Loucy (cell line): ENCODE measurements at regions not wholly inside any gene's neighbourhood (a gene's known extent, or its start where the extent isn't known, plus 50 kb on each side); places are given as distances from the start of the nearest gene placed in this dataset.

ENCODE experiments used
- H2AFZ ChIP-seq: fragments of 200-600 bp; sonication (generic); 2 replicates; pipeline ENCODE4 v1.6.0; 2016; ENCODE audit warnings: antibody characterized with exemption, mild to moderate bottlenecking, low read length, moderate library complexity
- H3F3A ChIP-seq: fragments of 200-600 bp; 2 replicates; pipeline ENCODE4 v1.6.0; 2016; ENCODE audit warnings: antibody characterized with exemption, low read depth, mild to moderate bottlenecking
- H3K27me3 ChIP-seq: fragments of 200-600 bp; sonication (generic); 2 replicates; pipeline ENCODE4 v1.6.1; 2014; ENCODE audit warnings: low read length, mild to moderate bottlenecking; ENCODE audit not compliant: insufficient read depth, poor library complexity, severe bottlenecking
- H3K36me3 ChIP-seq: fragments of 200-600 bp; sonication (generic); 2 replicates; pipeline ENCODE4 v1.6.1; 2016; ENCODE audit warnings: low read length; ENCODE audit not compliant: insufficient read depth
- H3K4me1 ChIP-seq: fragments of 200-600 bp; sonication (generic); 2 replicates; pipeline ENCODE4 v1.5.1; 2014; ENCODE audit warnings: low read length, mild to moderate bottlenecking; ENCODE audit not compliant: insufficient read depth, poor library complexity, severe bottlenecking
- H3K4me2 ChIP-seq: fragments of 200-600 bp; sonication (generic); 2 replicates; pipeline ENCODE4 v1.6.0; 2014; ENCODE audit warnings: antibody characterized with exemption, low read length, low read depth, mild to moderate bottlenecking; ENCODE audit not compliant: poor library complexity, severe bottlenecking
- H3K4me3 ChIP-seq: fragments of 200-600 bp; sonication (generic); 2 replicates; pipeline ENCODE4 v1.5.1; 2014; ENCODE audit warnings: low read length, mild to moderate bottlenecking, mixed read lengths; ENCODE audit not compliant: poor library complexity, severe bottlenecking
- H3K79me2 ChIP-seq: fragments of 200-600 bp; sonication (generic); 2 replicates; pipeline ENCODE4 v1.6.1; 2014; ENCODE audit warnings: low read length; ENCODE audit not compliant: insufficient read depth
- H3K9ac ChIP-seq: fragments of 200-600 bp; sonication (generic); 2 replicates; pipeline ENCODE4 v1.6.0; 2014; ENCODE audit warnings: mild to moderate bottlenecking, low read depth, low read length, moderate library complexity; ENCODE audit not compliant: poor library complexity, severe bottlenecking
- H3K9me2 ChIP-seq: fragments of 200-600 bp; sonication (generic); replicated peaks from 2 replicates; pipeline ENCODE4 v1.6.1; 2016; ENCODE audit warnings: low read depth, low read length, mixed read lengths
- H3K9me3 ChIP-seq: fragments of 200-600 bp; sonication (generic); 2 replicates; pipeline ENCODE4 v1.6.1; 2014; ENCODE audit warnings: mild to moderate bottlenecking, antibody characterized with exemption, low read length, low read depth; ENCODE audit not compliant: insufficient read depth
- H4K20me1 ChIP-seq: fragments of 200-600 bp; sonication (generic); 2 replicates; pipeline ENCODE4 v1.6.0; 2014; ENCODE audit warnings: antibody characterized with exemption, low read length, mild to moderate bottlenecking; ENCODE audit not compliant: insufficient read depth, poor library complexity, severe bottlenecking
- EZH2phosphoT487 ChIP-seq: fragments of 200-600 bp; IDR thresholded peaks from 2 replicates; pipeline ENCODE4 v1.6.1; 2018; ENCODE audit warnings: antibody characterized with exemption, mild to moderate bottlenecking, moderate library complexity, borderline replicate concordance
- TF ChIP-seq, protein P1 (sequence below): fragments of 200-600 bp; sonication (generic); conservative IDR thresholded peaks from 2 replicates; pipeline ENCODE4 v1.5.1; 2014; ENCODE audit warnings: mild to moderate bottlenecking, antibody characterized with exemption, low read length

DNA sequence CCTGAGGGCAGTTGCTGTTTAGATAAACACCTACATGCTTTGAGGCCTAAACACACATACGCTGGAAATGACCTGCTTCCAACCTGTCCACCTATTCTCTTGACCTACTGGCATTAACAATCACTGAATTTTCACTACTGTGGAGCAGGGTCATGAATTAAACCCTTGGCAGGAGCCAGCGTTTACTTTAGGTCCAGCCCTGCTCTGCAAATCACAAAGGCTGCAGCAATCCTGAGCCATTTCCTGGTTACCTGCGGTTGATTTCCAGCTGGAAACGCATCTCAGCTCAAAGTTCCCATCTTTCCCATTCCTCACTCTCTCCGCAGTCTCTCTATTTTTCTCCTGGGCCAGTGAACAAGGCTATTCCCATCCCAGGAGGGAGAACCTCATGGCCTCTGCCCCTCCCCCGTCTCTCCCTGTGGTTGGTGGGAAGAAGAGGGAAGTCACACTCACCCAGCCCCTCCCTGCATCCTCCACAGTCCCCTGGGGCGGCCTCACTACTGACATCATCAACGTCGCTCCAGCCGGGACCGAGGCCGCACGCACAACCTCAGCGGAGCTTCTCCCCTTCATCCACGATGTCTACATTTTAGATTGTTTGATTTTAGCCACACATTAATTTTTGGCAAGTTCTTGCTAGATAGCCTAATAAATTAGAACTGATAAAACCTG is 84.5 kb upstream of the SNTG2 start:
- no peaks in the 10 kb centered on the region for H3K36me3 ChIP-seq
- no peak overlapping the region for H2AFZ ChIP-seq
- no peaks in the 10 kb centered on the region for H3K9me3 ChIP-seq
- no peak overlapping the region for H3K4me3 ChIP-seq
- no peaks in the 10 kb centered on the region for H4K20me1 ChIP-seq
- no peaks in the 10 kb centered on the region for H3F3A ChIP-seq
- peaks cover 24% of the 10 kb centered on the region for H3K4me1 ChIP-seq
- H3K9me2 ChIP-seq, result no peaks in the 10 kb centered on the region
- H3K4me2 ChIP-seq, result no peak overlapping the region
- no peak overlapping the region for H3K9ac ChIP-seq
- H3K79me2 ChIP-seq, result no peaks in the 10 kb centered on the region
- no peaks in the 10 kb centered on the region for H3K27me3 ChIP-seq
- TF ChIP-seq, protein P1, sequence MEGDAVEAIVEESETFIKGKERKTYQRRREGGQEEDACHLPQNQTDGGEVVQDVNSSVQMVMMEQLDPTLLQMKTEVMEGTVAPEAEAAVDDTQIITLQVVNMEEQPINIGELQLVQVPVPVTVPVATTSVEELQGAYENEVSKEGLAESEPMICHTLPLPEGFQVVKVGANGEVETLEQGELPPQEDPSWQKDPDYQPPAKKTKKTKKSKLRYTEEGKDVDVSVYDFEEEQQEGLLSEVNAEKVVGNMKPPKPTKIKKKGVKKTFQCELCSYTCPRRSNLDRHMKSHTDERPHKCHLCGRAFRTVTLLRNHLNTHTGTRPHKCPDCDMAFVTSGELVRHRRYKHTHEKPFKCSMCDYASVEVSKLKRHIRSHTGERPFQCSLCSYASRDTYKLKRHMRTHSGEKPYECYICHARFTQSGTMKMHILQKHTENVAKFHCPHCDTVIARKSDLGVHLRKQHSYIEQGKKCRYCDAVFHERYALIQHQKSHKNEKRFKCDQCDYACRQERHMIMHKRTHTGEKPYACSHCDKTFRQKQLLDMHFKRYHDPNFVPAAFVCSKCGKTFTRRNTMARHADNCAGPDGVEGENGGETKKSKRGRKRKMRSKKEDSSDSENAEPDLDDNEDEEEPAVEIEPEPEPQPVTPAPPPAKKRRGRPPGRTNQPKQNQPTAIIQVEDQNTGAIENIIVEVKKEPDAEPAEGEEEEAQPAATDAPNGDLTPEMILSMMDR, result no peak
- no peak for TF ChIP-seq EZH2phosphoT487

DNA sequence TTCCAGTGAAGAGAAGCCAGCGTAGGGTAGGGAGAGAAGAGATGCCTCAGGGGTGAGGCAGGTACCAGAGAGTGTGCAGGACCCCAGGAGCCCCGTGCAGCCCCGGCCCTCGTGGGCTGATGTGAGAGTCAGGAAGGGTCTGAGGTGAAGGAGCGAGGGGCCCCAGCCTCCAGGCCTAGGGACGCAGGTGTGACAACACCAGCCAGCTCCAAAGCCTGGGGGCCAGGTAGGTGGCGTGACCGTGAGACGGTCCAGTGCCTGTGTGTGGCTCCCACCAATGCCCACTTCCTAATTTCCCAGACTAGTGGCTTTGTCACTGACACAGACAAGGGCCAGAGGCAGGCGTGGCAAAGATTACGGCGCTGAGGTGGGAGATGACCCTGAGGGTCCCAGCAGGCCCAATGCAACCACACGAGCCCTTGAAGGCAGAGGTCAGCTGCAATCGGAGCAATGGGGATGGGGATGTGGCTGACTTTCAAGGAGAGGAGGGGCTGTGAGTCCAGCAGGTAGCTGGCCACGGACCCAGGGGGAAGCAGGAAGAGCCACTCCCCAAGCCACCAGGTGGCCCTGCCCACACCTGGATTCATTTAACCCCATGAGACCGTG is 86.0 kb upstream of the SNTG2 start:
- H3K4me3 ChIP-seq, result no peak overlapping the region
- H3K4me1 ChIP-seq, result peaks cover 16% of the 10 kb centered on the region
- no peaks in the 10 kb centered on the region; the same call in 1 of the 2 replicates for H3F3A ChIP-seq
- H3K9ac ChIP-seq, result no peak overlapping the region
- no peaks in the 10 kb centered on the region for H4K20me1 ChIP-seq
- H3K79me2 ChIP-seq, result no peaks in the 10 kb centered on the region
- no peaks in the 10 kb centered on the region for H3K9me3 ChIP-seq
- H3K36me3 ChIP-seq, result no peaks in the 10 kb centered on the region
- H3K27me3 ChIP-seq, result no peaks in the 10 kb centered on the region
- no peak overlapping the region for H2AFZ ChIP-seq
- no peak overlapping the region for H3K4me2 ChIP-seq
- TF ChIP-seq EZH2phosphoT487, result no peak
- TF ChIP-seq, protein P1, result no peak
- no peaks in the 10 kb centered on the region for H3K9me2 ChIP-seq

DNA sequence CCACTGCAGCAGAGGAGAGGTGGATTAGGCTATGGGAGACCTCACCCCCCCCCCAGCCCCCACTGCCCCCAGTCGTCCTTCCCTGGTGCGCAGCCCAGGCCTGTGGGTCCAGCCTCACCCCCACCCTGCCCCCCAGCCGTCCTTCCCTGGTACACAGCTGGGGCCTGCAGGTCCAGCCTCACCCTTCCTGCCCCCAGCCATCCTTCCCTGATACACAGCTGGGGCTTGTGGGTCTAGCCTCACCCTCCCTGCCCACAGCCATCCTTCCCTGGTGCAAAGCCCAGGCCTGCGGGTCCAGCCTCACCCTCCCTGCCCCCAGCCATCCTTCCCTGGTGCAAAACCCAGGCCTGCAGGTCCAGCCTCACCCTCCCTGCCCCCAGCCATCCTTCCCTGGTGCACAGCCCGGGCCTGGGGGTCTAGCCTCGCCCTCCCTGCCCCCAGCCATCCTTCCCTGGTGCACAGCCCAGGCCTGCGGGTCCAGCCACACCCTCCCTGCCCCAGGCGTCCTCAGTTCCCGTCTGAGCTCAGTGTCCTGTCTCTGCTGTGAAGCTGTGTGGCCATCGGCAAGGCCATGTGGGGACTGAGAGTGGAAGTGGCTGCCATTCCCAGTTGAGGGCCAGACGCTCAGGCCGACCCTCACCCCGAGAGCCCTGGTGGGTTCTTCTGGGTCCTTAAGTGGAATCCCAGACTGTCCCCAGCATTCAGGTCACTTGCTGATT is 86.8 kb upstream of the SNTG2 start:
- no peaks in the 10 kb centered on the region for H3K79me2 ChIP-seq
- no peaks in the 10 kb centered on the region for H3K27me3 ChIP-seq
- no peak overlapping the region for H3K4me2 ChIP-seq
- no peak overlapping the region for H2AFZ ChIP-seq
- H3K4me1 ChIP-seq, result peaks cover 12% of the 10 kb centered on the region
- no peak overlapping the region for H3K9ac ChIP-seq
- H3K9me2 ChIP-seq, result no peaks in the 10 kb centered on the region
- H3F3A ChIP-seq, result no peaks in the 10 kb centered on the region; the same call in 1 of the 2 replicates
- no peaks in the 10 kb centered on the region for H3K9me3 ChIP-seq
- no peaks in the 10 kb centered on the region for H4K20me1 ChIP-seq
- TF ChIP-seq, protein P1, result no peak
- TF ChIP-seq EZH2phosphoT487, result no peak
- no peaks in the 10 kb centered on the region for H3K36me3 ChIP-seq
- no peak overlapping the region for H3K4me3 ChIP-seq
